Raji (cell line): ENCODE measurements at regions not wholly inside any gene's neighbourhood (a gene's known extent, or its start where the extent isn't known, plus 50 kb on each side); places are given as distances from the start of the nearest gene placed in this dataset.

ENCODE experiments used
- POLR2A ChIP-seq: IDR thresholded peaks from 2 replicates; pipeline ENCODE4 v1.6.1; 2011; ENCODE audit warnings: low read depth, low read length, control low read depth; ENCODE audit not compliant: insufficient read depth

DNA sequence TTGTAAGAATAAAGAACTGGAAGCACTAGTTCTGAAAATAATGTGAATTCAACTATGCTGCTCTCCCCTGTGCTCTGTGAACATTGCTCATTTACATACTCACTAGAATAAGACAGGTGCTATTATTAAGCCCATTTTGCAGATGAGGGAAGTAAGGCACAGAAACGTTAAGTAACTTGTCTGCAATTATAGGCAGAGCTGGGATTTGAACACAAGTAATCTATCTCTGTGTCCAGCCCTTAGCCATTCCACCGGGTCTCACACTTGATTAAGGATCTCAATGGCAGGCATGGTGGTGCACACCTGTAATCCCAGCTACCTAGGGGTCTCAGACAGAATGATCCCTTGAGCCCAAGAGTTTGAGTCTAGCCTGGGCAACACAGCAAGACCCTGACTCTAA is 357.7 kb downstream of the CD83 start:
- no peak for TF ChIP-seq POLR2A

DNA sequence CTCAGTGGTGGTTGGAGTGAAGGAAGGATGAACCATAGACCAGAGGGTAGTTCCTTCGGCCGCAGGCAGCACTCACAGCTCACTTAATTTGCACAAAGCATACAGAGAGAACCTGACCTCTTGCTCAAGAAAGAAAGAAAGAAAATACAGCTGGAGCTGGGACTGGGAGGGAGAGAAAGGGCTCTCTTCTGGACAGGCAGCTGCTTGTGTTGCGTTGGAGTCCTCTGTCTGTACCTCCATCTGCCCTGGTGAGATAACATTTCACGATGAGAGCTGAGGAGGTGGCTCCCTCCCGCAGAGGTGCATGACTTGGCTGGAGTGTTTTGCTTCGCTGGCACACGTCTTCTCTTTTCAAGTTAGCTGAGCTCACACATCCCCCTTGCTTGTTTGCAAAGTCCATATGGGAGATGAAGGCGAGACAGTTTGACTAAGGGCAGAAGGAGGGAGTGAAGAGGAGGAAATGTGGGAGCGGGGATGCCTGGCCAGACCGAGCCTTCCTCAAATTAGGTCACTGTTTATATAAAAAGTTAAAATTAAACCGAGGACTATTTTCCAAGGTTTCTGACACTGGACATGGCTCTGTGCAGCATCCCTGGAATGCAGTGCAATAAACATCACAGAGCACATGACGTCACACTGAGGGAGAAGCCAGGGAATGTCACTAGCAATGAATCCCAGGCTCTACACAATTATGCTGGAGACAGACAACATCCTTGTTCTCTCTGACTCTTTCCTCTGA is 359.4 kb downstream of the CD83 start:
- no peak for TF ChIP-seq POLR2A

DNA sequence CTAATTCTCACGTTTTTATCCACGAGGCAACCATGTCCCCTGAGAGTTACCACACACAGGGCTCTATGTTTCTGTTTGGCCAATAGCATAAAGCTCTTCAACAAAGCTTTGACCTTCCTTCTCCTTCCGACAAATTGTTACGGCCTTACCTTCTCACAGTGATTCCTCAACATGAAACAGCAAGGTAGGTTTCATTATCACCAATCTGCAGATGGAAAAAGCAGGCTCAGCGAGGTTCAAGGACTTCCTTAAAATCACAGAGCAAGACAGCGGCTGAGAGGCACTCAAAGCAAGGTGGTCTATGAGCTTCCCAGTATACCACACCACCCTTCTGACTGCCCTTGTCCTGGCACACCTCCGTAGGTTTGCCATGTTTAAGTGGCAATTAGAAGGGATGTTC is 360.0 kb downstream of the CD83 start:
- no peak for TF ChIP-seq POLR2A

DNA sequence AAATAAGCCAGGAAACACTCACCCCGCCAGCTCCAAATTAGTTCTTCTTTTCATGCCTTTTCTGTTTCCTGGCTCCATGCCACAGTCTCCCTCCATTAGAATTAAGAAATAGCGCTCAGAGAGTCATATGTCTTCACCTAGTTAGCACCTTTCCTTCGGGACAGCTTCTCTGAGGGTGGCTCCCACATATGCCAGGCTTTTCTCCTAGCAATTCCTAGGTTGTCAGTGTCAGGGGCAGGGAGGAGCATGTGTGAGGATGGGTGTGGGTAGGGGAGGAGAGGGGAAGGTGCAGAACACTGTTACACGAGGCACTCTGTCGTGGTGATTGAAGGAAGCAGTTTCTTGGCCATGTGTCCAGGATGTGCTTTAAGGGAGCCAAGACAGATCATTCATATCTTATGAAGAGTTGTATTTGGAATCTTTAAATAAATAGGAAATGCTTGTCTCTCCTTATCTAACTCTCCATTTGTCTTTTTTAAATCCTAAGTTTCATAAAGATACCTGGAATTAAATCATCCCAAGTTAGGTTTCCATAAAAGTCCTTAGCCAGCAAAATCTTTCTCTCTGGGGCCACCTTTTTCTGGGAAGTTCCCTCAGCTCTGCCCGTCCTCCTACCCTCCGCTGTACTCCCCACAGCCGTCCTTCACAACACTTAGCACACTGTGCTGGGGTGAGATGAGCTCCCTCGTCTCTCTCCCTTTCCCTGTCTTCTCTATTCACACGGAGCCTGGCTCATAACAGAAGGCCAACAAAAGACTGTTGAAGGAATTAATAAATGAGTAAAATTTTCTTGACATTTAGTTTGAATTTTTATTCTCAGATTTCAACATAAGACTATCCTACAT is 361.0 kb downstream of the CD83 start:
- no peak for TF ChIP-seq POLR2A

DNA sequence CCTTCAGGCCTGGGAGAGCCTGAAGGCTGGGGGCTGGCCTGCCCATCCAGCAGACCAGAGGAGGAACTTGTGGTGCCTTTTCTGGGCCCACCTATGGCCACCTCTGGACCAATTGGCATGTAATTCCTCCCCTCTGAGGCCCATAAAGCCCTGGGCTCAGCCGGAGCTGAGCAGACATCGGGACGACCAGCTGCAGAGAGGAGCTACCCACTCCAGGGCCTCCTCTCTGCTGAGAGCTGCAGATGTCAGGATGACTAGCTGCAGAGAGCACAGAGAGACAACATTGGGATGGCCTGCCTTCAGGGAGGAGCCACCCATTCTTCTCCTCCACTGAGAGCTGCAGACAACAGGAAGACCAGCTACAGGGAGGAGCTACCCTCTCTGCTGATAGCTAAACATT is 370.1 kb downstream of the CD83 start:
- no peak for TF ChIP-seq POLR2A

DNA sequence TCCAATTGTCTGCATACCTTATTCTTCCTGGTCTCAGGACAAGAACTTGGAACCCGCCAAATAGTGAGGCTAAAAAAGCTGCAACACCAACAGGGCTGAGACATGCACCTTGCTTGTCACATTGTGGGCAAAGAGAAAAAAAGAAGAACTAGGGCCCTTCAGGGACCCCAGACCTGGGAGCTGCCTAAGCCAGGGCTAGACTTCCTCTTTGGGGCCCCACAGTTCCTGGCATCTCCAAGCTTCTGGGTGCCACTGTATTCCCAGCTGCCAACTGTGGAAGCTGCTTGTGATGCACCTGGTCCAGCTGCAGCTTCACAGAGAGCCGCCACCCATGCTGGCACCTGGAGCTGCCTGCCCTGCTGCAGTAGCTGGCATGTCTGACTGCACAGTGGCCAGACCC is 370.6 kb downstream of the CD83 start:
- no peak for TF ChIP-seq POLR2A

DNA sequence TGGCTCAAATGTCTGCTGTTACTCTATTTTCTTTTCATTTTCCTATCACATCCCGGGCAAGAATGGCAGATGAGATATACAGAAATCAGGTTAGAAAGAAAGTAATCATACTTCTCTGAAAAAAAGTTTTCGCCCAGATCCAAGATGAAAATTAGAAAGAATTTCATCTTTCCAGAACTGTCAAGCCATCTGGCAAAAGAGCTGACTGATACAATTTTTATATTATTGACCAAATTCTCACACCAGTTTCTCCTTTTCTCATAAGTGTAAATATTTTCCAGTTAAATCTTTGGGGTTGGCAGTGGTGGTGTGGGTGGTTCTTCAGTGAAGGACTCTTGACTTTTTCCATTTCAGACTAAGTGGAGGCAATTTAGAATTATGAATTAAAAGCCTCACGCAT is 371.9 kb downstream of the CD83 start:
- TF ChIP-seq POLR2A, result no peak

DNA sequence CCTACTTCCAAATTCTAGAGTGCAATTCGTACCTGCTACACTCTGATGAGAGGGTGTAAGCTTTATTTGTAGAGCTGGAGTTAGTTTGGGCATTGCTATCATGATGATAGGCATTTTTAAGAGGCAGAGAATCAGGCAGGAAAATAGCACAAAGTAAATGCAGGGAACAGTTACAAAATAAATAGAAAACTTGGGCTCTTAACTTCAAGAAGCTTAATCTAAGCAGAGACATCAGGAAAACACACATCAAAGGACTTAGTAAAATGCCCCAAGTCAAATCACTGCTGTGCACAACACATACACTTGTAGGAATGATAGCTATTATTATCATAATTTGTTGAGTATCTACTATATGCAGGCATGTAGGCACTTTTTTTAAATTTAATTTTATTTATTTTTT is 381.2 kb downstream of the CD83 start:
- no peak for TF ChIP-seq POLR2A

DNA sequence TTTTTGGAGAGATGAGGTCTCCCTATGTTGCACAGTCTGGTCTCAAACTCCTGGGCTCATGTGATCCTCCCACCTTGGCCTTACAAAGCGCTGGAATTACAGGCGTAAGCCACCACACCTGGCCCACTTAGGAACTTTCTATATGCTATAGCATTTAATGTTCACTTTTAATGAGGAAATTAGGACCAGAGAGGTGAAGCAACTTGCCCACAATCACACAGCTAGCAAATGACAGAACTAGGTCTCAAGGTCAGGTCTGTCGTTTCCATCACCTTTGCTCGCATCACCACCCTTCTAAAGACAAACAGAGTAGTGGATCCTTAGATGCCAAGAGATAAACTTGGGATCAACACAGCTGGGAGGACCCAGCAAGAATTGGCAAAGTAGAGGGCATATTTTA is 381.7 kb downstream of the CD83 start:
- TF ChIP-seq POLR2A, result no peak

DNA sequence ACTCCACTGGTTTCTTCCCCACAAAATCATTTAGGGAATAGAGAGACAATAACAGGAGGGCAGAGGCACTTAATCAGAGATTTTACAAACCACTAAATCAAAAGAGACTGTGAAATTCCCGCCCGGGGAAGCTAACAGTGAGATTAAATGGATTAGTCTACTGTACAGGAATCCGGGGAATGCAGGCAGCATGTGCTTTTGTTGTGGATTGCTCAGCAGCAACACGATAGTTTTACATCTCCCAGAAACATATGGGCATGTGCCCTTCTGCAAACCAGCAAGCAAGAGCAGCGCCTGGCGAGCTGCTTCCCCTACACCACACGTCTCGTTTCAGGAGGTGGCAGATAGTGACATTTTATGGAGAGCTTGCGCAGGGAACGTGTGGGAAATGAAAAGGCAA is 382.3 kb downstream of the CD83 start:
- no peak for TF ChIP-seq POLR2A

DNA sequence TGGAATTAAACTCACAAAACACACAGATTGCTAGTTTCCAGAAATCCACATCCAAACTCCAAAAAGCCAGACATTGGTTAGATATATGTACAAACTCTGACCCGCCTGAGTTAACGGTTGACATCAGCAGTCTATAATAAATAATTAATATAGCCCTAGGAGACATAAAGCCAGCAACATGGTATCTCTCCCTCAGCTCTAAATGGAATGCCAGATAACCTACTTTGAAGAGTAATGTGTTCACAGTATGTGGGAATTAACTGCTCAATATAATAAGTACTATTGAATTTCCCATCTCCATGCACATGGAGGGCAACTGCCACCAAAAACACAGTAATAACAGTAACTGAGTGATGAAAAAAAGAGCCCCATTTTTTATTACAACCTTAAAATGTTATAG is 383.2 kb downstream of the CD83 start:
- TF ChIP-seq POLR2A, result no peak

DNA sequence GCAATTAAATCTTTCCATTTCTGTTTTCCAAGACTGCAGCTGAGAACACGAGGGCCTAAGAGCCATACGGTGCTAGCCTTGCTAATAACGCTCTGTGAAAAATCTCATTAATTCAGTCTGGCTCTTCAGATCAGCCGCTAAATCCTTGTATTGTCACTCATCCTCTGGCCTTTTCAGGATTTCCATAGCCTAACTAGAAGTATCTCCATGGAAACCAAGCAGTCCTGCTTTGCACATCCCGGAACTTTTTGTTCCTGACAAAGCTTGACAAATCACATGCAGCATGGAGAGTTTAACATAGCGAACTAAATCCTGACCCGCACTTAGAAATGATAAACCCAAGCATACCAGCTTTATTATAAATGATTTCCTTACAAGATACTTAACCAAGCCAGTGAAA is 383.7 kb downstream of the CD83 start:
- TF ChIP-seq POLR2A, result no peak

DNA sequence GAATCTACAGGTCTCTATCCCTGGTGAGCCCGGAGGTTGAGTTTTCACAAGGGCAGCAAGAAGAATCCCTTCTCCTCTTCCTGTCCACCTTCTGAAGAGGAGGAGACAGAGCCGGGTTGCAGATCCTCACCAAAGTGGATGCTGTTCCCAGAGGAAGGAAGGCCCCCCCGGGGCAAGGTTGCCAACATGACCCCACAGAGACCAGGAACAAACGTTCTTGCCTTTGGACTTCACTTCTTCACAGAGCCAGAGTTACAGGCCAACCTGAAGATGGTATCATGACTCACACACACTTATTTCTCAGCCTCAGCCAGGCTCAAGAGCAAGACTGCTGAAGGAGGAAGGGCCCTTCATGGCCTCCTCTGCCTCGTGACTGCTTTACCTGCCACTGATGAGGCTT is 384.3 kb downstream of the CD83 start:
- no peak for TF ChIP-seq POLR2A

DNA sequence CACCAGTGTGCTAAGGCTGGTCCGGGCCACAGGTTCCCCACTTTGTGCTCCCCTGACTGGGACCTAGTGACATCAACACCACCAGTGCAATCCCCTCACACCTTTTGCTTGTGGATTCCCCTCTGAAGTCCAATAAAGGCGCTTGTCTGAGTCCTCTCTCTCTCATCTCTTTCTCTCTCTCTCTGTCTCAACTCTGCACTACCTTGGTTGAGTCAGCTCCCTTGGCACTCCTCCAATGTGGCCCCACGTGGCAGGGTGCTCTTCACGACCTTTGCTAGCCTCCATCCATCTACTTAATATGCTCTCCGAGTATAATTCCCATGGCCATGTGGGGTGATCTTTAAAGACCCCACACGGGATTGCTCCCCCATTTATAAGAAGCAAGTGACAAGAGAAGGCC is 385.0 kb downstream of the CD83 start:
- TF ChIP-seq POLR2A, result no peak

DNA sequence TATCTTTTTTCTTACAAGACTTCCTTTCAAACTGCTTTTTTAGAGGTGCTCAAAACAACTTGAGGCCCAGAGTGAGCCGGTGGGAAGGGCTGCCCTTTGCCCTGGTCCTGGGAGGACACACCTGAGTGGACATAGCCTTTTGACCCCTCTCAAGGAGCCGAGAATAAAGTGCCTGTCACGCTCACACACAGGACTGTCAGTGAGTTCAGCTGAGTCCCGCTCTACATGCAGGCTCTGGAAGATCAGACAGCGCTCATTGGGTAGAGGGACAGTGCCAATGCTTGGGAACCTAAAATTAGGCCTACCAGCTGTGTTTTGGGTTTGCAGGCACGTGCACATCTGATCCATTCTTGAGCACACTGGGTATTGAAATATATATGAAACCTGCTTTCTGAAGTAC is 387.8 kb downstream of the CD83 start:
- TF ChIP-seq POLR2A, result no peak

DNA sequence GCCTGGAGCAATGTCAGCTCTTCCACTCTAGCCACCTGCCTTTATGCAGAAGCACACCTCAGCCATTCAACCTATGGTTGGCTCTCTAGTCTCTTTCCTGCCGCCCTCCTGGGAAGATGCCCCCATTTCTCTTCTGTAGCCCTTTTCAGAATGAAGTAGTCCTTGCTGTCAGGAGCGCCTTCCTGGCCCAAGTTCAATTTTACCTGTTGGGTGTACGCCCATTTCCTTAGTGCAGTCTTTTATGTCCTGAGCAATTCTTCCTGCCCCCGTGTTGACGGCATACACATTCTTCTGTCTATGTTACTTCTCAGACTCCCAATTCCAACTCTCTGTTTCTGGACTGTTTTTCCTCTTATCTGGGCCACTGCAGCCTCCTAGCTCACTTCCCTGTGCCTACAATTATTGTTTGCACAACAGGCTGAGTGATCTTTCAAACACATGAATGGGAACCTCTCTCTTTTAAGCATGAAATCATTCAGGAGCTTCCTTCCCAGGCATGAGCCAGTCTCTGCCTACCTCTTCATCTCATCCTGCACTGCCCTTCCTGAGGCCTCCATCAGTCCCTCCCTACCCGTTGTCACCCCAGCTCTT is 389.2 kb downstream of the CD83 start:
- no peak for TF ChIP-seq POLR2A

DNA sequence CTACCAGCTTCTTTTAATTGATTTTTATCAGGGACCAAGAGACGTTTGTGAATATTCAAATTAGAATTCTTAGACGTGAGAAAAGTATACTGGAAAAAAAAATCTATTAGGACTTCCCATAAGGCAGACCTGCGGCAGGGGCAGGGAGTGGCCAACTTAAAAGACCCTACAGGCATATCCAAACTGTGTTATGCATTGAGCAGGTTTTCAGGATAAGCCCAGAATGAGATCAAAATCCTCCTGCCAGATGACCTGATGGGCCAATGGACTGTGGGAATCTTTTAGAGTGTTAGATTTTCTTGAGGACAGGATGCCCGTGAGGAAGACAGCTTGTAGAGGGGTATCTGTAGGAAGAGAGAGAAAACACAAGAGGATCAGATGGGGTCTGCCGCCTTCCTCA is 391.5 kb downstream of the CD83 start:
- no peak for TF ChIP-seq POLR2A

DNA sequence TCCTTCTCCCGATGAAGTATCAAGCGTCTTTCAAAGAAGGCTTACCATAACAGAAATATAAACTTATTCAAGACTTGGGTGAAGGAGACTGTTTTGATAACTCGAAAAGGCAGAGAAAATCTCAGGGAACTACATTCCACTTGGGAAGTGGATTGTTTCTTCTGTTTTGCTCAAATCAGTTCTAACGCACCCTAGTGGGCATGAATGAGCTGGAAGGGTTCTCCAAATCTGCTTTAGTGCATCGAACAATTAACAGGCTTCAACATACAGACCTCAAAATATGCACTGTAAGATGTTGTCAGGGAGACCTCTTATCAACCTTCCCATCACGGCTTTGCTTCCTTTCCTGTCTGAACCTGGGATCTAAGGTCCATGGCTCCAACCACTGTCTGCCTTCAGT is 392.5 kb downstream of the CD83 start:
- TF ChIP-seq POLR2A, result no peak
